ENCODE measurements at regions not wholly inside any gene's neighbourhood (a gene's known extent, or its start where the extent isn't known, plus 50 kb on each side); places are given as distances from the start of the nearest gene placed in this dataset.

DNA sequence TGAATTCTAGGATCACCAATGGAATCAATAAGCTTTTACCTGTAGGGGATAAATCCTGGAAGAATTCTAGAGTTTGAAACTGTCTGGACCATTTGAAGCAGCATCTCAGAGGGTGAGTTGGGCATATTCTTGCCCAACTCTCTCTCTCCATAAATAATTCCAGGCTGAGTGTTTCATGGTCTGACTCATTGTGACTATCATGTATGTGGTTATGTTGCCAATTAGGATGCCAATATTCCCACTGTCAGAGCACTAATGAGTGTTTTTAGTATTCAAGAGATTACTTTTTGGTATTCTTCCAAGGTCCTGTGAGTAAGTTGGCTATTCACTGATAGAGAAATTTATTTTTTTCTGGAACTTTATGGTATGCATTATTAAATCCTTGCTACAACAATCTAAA, 456.9 kb downstream of the TOX3 start:
- DNase-seq (ENCODE audit: low spot score): no peak
- no peaks in the 10 kb centered on the region for H3K36me3 ChIP-seq (ENCODE audit: insufficient read depth, low read length)
- H3K4me2 ChIP-seq (ENCODE audit: low read length): no peak overlapping the region
- no peaks in the 10 kb centered on the region for H3K4me1 ChIP-seq (ENCODE audit: insufficient read depth, low read length, poor library complexity, severe bottlenecking)
- ChIA-PET POLR2A (no interaction called here), CTCF (ENCODE audit: unreplicated experiment) (no interaction called here)
- H3K27ac ChIP-seq (ENCODE audit: low read depth, low read length, poor library complexity, severe bottlenecking): no peak overlapping the region
- intact Hi-C loops (cut with micrococcal nuclease; ENCODE audit: unreplicated experiment): no loop called here
- TF ChIP-seq, protein P1, sequence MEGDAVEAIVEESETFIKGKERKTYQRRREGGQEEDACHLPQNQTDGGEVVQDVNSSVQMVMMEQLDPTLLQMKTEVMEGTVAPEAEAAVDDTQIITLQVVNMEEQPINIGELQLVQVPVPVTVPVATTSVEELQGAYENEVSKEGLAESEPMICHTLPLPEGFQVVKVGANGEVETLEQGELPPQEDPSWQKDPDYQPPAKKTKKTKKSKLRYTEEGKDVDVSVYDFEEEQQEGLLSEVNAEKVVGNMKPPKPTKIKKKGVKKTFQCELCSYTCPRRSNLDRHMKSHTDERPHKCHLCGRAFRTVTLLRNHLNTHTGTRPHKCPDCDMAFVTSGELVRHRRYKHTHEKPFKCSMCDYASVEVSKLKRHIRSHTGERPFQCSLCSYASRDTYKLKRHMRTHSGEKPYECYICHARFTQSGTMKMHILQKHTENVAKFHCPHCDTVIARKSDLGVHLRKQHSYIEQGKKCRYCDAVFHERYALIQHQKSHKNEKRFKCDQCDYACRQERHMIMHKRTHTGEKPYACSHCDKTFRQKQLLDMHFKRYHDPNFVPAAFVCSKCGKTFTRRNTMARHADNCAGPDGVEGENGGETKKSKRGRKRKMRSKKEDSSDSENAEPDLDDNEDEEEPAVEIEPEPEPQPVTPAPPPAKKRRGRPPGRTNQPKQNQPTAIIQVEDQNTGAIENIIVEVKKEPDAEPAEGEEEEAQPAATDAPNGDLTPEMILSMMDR (conservative IDR thresholded peaks at IDR 0.05; ENCODE audit: low read length): no peak
- no peak for TF ChIP-seq EZH2phosphoT487 (IDR thresholded peaks at IDR 0.05; ENCODE audit: borderline replicate concordance, low read depth, low read length)
- no peaks in the 10 kb centered on the region for H3K9me3 ChIP-seq (ENCODE audit: low read length)
- no peaks in the 10 kb centered on the region for H3K9me2 ChIP-seq (ENCODE audit: insufficient read depth, low read length)
- H3K79me2 ChIP-seq (ENCODE audit: insufficient read depth, low read depth, low read length): no peaks in the 10 kb centered on the region
- H4K20me1 ChIP-seq (ENCODE audit: insufficient read depth, low read length): no peaks in the 10 kb centered on the region
- no peak overlapping the region for H3K4me3 ChIP-seq (ENCODE audit: low read depth, low read length, poor library complexity, severe bottlenecking)
- BruUV-seq (replicated peaks): no TSS peak
- no peak overlapping the region for H2AFZ ChIP-seq (ENCODE audit: low read length)

- POLR2A ChIA-PET: no interaction called here
- no peak overlapping the region for H3K4me3 ChIP-seq (ENCODE audit: low read depth, low read length, poor library complexity, severe bottlenecking)
- no peaks in the 10 kb centered on the region for H3K36me3 ChIP-seq (ENCODE audit: insufficient read depth, low read length)
- no peak overlapping the region for H2AFZ ChIP-seq (ENCODE audit: low read length)
- no peaks in the 10 kb centered on the region for H3K9me3 ChIP-seq (ENCODE audit: low read length)
- no TSS peak for BruUV-seq (replicated peaks)
- intact Hi-C loops (cut with micrococcal nuclease; ENCODE audit: unreplicated experiment): no loop called here
- no peaks in the 10 kb centered on the region for H3K4me1 ChIP-seq (ENCODE audit: insufficient read depth, low read length, poor library complexity, severe bottlenecking)
- TF ChIP-seq EZH2phosphoT487 (IDR thresholded peaks at IDR 0.05; ENCODE audit: borderline replicate concordance, low read depth, low read length): no peak
- TF ChIP-seq, protein P1 (conservative IDR thresholded peaks at IDR 0.05; ENCODE audit: low read length): no peak
- H3K9me2 ChIP-seq (ENCODE audit: insufficient read depth, low read length): no peaks in the 10 kb centered on the region
- CTCF ChIA-PET (ENCODE audit: unreplicated experiment): no interaction called here
- no peaks in the 10 kb centered on the region for H3K79me2 ChIP-seq (ENCODE audit: insufficient read depth, low read depth, low read length)
- H4K20me1 ChIP-seq (ENCODE audit: insufficient read depth, low read length): no peaks in the 10 kb centered on the region
- no peak overlapping the region for H3K27ac ChIP-seq (ENCODE audit: low read depth, low read length, poor library complexity, severe bottlenecking)
- H3K4me2 ChIP-seq (ENCODE audit: low read length): no peak overlapping the region
- DNase-seq (ENCODE audit: low spot score): no peak
Measured at GRCh38 chr16:52089476-52089875, 457.5 kb downstream of the TOX3 start.

DNA sequence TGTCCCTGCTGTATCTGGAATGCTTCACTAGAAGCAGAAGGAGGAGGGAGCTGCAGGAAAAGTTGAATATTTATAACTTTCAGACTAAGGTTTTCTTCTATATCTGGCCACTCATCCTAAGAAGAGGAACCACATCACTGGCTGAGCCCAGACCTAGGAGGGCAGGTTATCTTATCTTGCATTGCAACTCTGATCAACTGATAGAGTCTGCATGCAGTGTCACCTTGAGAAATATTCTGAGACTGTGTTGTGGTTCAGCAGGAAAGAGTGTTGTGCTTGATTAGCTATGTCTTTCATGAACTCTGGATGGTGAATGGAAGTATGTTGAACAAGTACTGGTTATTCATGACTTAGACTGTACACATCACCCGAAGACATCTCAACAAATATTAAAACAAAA, 460.0 kb downstream of the TOX3 start:
- no peaks in the 10 kb centered on the region for H3K79me2 ChIP-seq (ENCODE audit: insufficient read depth, low read depth, low read length)
- no TSS peak for BruUV-seq (replicated peaks)
- no peaks in the 10 kb centered on the region for H3K9me2 ChIP-seq (ENCODE audit: insufficient read depth, low read length)
- TF ChIP-seq, protein P1 (conservative IDR thresholded peaks at IDR 0.05; ENCODE audit: low read length): no peak
- TF ChIP-seq EZH2phosphoT487 (IDR thresholded peaks at IDR 0.05; ENCODE audit: borderline replicate concordance, low read depth, low read length): no peak
- H3K9me3 ChIP-seq (ENCODE audit: low read length): no peaks in the 10 kb centered on the region
- intact Hi-C loops (cut with micrococcal nuclease; ENCODE audit: unreplicated experiment): no loop called here
- ChIA-PET POLR2A (interaction anchor here (1.5 kb wide), 1 partner anchor 11 kb away, joined by 3 read pairs; no protein-coding TSS in a partner anchor), CTCF (ENCODE audit: unreplicated experiment) (no interaction called here)
- H3K27ac ChIP-seq (ENCODE audit: low read depth, low read length, poor library complexity, severe bottlenecking): no peak overlapping the region
- no peak overlapping the region for H2AFZ ChIP-seq (ENCODE audit: low read length)
- no peak for DNase-seq (ENCODE audit: low spot score)
- no peak overlapping the region for H3K4me3 ChIP-seq (ENCODE audit: low read depth, low read length, poor library complexity, severe bottlenecking)
- no peak overlapping the region for H3K4me2 ChIP-seq (ENCODE audit: low read length)
- H4K20me1 ChIP-seq (ENCODE audit: insufficient read depth, low read length): no peaks in the 10 kb centered on the region
- no peaks in the 10 kb centered on the region for H3K36me3 ChIP-seq (ENCODE audit: insufficient read depth, low read length)
- no peaks in the 10 kb centered on the region for H3K4me1 ChIP-seq (ENCODE audit: insufficient read depth, low read length, poor library complexity, severe bottlenecking)

Data from OCI-LY7 (cell line).